ENCODE measurements at regions not wholly inside any gene's neighbourhood (a gene's known extent, or its start where the extent isn't known, plus 50 kb on each side); places are given as distances from the start of the nearest gene placed in this dataset.

- DNase-seq: no peak
Observed at GRCh38 chr4:15130441-15130840, 128.2 kb downstream of the CPEB2 start.

GRCh38 chr4:15131551-15131950 is 129.3 kb downstream of the CPEB2 start:
- no peak for DNase-seq

- no peak for DNase-seq
Observed at GRCh38 chr4:15132739-15133138, 130.5 kb downstream of the CPEB2 start.

- no peak for DNase-seq
Observed at GRCh38 chr4:15139599-15139998, 137.3 kb downstream of the CPEB2 start.

- DNase-seq: no peak
Observed at GRCh38 chr4:15142201-15142600, 139.9 kb downstream of the CPEB2 start.

- no peak for DNase-seq
Observed at GRCh38 chr4:15143551-15143950, 141.3 kb downstream of the CPEB2 start.

- DNase-seq: no peak
Observed at GRCh38 chr4:15144249-15144966, 142.1 kb downstream of the CPEB2 start.

- no peak for DNase-seq
Observed at GRCh38 chr4:15144967-15145295, 142.7 kb downstream of the CPEB2 start.

GRCh38 chr4:15145709-15146108 is 143.4 kb downstream of the CPEB2 start:
- DNase-seq: no peak

- DNase-seq: no peak
Observed at GRCh38 chr4:15147714-15148113, 145.4 kb downstream of the CPEB2 start.

- no peak for DNase-seq
Observed at GRCh38 chr4:15148199-15148598, 145.9 kb downstream of the CPEB2 start.

- DNase-seq: no peak
Observed at GRCh38 chr4:15148691-15149090, 146.4 kb downstream of the CPEB2 start.

GRCh38 chr4:15149234-15149838 is 147.1 kb downstream of the CPEB2 start:
- no peak for DNase-seq

- DNase-seq: no peak
Observed at GRCh38 chr4:15149839-15150592, 147.7 kb downstream of the CPEB2 start.

GRCh38 chr4:15150631-15151030 is 148.3 kb downstream of the CPEB2 start:
- no peak for DNase-seq

- no peak for DNase-seq
Observed at GRCh38 chr4:15151033-15151432, 148.8 kb downstream of the CPEB2 start.

GRCh38 chr4:15153662-15154061 is 151.4 kb downstream of the CPEB2 start:
- DNase-seq: no peak

GRCh38 chr4:15158406-15159091 is 156.3 kb downstream of the CPEB2 start:
- DNase-seq: no peak

GRCh38 chr4:15159477-15160019 is 157.3 kb downstream of the CPEB2 start:
- DNase-seq: no peak

GRCh38 chr4:15161439-15161838 is 159.2 kb downstream of the CPEB2 start:
- no peak for DNase-seq

- DNase-seq: no peak
Observed at GRCh38 chr4:15162046-15162445, 159.8 kb downstream of the CPEB2 start.

- no peak for DNase-seq
Observed at GRCh38 chr4:15162465-15163283, 160.4 kb downstream of the CPEB2 start.

- no peak for DNase-seq
Observed at GRCh38 chr4:15163284-15163645, 161.0 kb downstream of the CPEB2 start.
